ENCODE measurements at regions not wholly inside any gene's neighbourhood (a gene's known extent, or its start where the extent isn't known, plus 50 kb on each side); places are given as distances from the start of the nearest gene placed in this dataset.

GRCh38 chr7:131122394-131122793 is 205.3 kb upstream of the MKLN1 start:
- dilution Hi-C loops (cut with MboI; ENCODE audit: extremely low pct_ligation_motif_present, low sequenced_read_pairs) (no loop called here), intact Hi-C loops (cut with micrococcal nuclease) (no loop called here)
- ChIA-PET CTCF (interaction anchor here (1.0 kb wide), 1 partner anchor 42 kb away, joined by 3 read pairs; no protein-coding TSS in a partner anchor), POLR2A (no interaction called here)
- BruUV-seq (replicated peaks): no TSS peak
- H2AFZ ChIP-seq (ENCODE audit: low read depth, low read length): no peak overlapping the region
- TF ChIP-seq MYC (IDR thresholded peaks at IDR 0.05; ENCODE audit: low read depth, low read length): no peak
- TF ChIP-seq FOS (IDR thresholded peaks at IDR 0.05; ENCODE audit: borderline replicate concordance, insufficient read depth, low read length): no peak
- TF ChIP-seq POLR2AphosphoS5 (IDR thresholded peaks at IDR 0.05; ENCODE audit: insufficient read depth, low read depth, low read length): no peak
- TF ChIP-seq GATA2 (IDR thresholded peaks at IDR 0.05; ENCODE audit: insufficient read depth, insufficient read length, low read depth, low read length): no peak
- TF ChIP-seq, protein P1, sequence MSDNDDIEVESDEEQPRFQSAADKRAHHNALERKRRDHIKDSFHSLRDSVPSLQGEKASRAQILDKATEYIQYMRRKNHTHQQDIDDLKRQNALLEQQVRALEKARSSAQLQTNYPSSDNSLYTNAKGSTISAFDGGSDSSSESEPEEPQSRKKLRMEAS (IDR thresholded peaks at IDR 0.05; ENCODE audit: insufficient read depth, insufficient read length): no peak
- TF ChIP-seq POLR2A (IDR thresholded peaks at IDR 0.05; ENCODE audit: low read depth, low read length): no peak
- TF ChIP-seq EZH2 (IDR thresholded peaks at IDR 0.05; ENCODE audit: borderline replicate concordance, low read depth, low read length, severe bottlenecking): no peak
- no peak for TF ChIP-seq CTCF (IDR thresholded peaks at IDR 0.05; ENCODE audit: extremely low read depth in 1 of 2, insufficient read depth in 1 of 2, low read depth in 1 of 2, low read length in 2 of 2)
- TF ChIP-seq JUN (IDR thresholded peaks at IDR 0.05; ENCODE audit: borderline replicate concordance, insufficient read depth, insufficient read length, low read depth): no peak
- H3K4me1 ChIP-seq (ENCODE audit: control insufficient read depth, extremely low read depth, insufficient read depth, low read length): no peaks in the 10 kb centered on the region
- H3K9me3 ChIP-seq (replicated peaks; ENCODE audit: control insufficient read depth, insufficient read depth, low read length): no peaks in the 10 kb centered on the region
- no peaks in the 10 kb centered on the region for H4K20me1 ChIP-seq (replicated peaks; ENCODE audit: control insufficient read depth, extremely low read depth, insufficient read depth, low read length)
- H3K9me1 ChIP-seq (replicated peaks; ENCODE audit: control insufficient read depth, extremely low read depth, insufficient read depth, low read length): no peaks in the 10 kb centered on the region
- FAIRE-seq (no peak), DNase-seq (ENCODE audit: low read depth, low spot score) (no peak)
- no peaks in the 10 kb centered on the region for H3K79me2 ChIP-seq (ENCODE audit: control insufficient read depth, insufficient read depth, low read length)
- no peak overlapping the region for H3K4me2 ChIP-seq (ENCODE audit: insufficient read depth, low read length)
- no peaks in the 10 kb centered on the region for H3K36me3 ChIP-seq (ENCODE audit: control insufficient read depth in 2 of 2, extremely low read depth in 1 of 2, insufficient read depth in 2 of 2, low read length in 2 of 2)
- H3K27ac ChIP-seq (ENCODE audit: insufficient read depth, low read depth, low read length): no peak overlapping the region
- H3K4me3 ChIP-seq (replicated peaks in 1 of 3; ENCODE audit: insufficient read depth in 1 of 3, low read depth in 1 of 3, low read length in 3 of 3): no peak overlapping the region
- H3K27me3 ChIP-seq (ENCODE audit: control insufficient read depth in 2 of 2, insufficient read depth in 2 of 2, low read length in 2 of 2): peaks cover 0 to 2% of the 10 kb centered on the region in 2 experiments
- H3K9ac ChIP-seq (replicated peaks; ENCODE audit: extremely low read depth, insufficient read depth, low read length): no peak overlapping the region
